ENCODE measurements at regions not wholly inside any gene's neighbourhood (a gene's known extent, or its start where the extent isn't known, plus 50 kb on each side); places are given as distances from the start of the nearest gene placed in this dataset.

DNA sequence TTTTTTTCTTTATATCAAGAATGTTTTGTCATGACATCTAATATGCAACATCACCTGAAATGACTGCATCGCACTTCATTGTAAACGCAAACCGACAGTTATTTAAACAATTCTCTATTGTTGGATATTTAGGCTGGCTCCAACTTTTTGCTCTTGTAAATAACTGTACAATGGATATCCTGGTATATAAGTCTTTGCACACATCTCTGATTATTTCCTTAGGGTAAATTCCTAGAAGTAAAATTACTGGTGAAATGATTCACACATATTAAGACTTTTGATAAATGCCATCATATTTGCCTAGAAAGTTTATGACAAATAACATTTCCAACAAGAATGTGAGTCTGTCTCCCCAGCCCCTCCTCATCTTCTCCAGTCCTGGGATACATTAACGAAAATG is 154.7 kb downstream of the TFAP2C start:
- no peak for TF ChIP-seq CTCF (IDR thresholded peaks at IDR 0.05)
- no peak for TF ChIP-seq POLR2AphosphoS5 (IDR thresholded peaks at IDR 0.05)
- no peak for TF ChIP-seq POLR2A (IDR thresholded peaks at IDR 0.05; ENCODE audit: low read depth)
- no peak for TF ChIP-seq EP300 (IDR thresholded peaks at IDR 0.05)

All from esophagus muscularis mucosa (tissue), 4 donors.